A204.1 (cell line): ENCODE measurements at regions not wholly inside any gene's neighbourhood (a gene's known extent, or its start where the extent isn't known, plus 50 kb on each side); places are given as distances from the start of the nearest gene placed in this dataset.

Experiments
- FAIRE-seq: peaks from 2 replicates; lab custom pipeline; 2012; peaks lifted over from hg19 to GRCh38; lab: Jason Lieb, UNC

DNA sequence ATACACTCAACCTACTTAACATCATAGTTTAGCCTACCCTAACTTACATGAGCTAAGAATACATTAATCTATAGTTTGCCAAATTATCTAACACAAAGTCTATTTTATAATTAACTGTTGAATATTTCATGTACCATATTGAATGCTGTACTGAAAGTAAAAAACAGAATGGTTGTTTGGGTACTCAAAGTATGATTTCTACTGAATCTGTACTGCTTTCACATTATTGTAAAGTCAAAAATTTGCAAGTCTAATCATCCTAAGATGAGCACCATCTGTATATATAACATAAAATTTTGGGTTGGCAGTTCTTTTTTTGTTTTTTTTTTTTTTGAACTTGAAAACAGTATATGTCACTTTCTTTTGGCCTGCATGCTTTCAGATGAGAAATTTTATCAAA is 1212.6 kb downstream of the SLITRK5 start:
- FAIRE-seq = no peak

DNA sequence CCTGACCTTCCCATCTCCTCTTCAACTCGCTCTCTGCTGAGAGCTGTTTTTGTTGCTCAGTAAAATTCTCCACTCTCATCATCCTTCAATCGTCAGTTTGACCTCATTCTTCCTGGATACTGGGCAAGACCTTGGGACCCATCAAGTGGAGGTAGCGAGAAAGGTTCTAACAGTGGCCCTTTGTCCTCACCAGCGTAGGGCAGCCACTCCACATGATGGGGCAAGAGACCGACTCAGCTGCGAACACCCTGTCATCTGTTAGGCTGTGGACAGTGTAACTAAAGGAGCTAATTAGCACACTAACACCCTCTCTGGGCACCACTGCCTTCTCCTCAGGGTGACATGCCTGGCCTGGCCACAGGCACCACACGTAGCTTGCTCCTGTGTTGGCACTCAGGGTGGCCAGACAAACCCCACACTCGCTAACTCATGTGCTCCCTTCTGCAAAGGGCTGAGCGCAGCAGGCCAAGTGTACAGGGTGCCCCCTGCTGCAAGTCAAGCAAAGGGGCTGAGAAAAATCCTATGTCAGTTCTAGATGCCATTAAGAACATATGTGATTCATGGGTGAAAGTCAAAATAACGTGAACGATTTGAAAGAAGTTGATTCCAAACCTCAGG is 1216.0 kb downstream of the SLITRK5 start:
- FAIRE-seq = no peak

GRCh38 chr13:88895261-88895941 is 1224.2 kb downstream of the SLITRK5 start:
- FAIRE-seq = no peak

DNA sequence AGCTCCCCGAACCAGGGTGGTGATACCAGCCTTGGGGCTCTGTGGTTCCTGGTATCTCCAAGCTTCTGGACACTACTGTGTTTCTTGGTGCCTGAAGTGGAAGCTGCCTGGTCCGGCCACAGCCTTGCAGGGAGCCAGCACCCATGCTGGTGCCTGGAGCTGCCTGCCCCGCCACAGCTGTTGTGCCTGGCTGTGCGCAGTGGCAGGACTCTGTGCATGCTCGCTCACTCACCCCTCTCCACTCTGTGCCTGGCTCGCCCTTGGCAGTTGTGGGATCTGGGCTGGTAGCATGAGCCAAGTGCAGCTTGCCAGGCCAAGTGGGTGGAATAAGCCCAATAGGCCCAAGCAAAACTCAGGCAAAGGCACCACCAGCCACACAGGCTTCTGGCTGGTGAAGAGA is 1225.3 kb downstream of the SLITRK5 start:
- FAIRE-seq = no peak

DNA sequence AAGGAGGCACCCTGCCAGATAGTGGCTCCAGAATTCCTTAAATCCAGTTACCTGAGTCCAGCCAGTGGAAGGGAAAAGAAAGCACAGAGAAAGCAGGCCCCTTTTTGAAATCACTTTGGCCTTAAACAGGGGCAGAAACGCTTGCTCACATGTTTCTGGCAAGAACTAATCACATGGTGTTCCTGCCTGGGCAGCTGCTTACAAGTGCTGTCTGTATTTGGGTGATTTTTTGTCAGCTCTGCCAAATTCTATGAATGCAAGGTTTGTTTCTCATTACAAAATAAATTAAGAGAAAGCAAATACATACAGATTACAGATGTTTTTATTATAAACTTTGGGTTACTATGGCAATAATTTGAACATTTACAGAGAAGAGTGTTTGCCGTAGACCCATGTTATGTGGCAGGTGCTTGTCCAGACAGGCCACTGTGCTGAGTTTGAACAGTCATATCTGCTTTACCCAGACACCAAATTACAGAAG is 1237.8 kb downstream of the SLITRK5 start:
- no peak for FAIRE-seq

GRCh38 chr13:88919970-88920628 is 1248.9 kb downstream of the SLITRK5 start:
- FAIRE-seq = no peak

- FAIRE-seq = no peak
Observed at GRCh38 chr13:88925954-88926353, 1254.8 kb downstream of the SLITRK5 start.

- no peak for FAIRE-seq
Observed at GRCh38 chr13:88926890-88927502, 1255.8 kb downstream of the SLITRK5 start.

DNA sequence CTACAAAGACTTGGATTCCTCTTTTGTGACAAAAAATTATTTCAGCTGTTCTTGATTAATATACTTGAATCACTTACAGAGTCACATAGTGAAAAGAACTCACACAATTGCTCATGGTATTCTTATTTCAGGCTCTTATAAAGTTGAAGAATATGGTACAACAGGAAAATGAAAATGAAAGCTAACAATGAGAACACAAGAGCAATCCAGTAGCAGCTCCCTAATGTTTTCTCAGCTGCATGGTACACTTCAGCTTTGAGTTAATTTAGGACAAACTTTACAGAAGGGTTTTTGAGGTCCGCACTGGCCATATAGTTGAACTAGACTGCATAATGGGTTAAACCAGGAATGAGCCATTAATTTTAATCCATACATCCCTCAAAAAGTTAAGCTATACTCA is 1261.8 kb downstream of the SLITRK5 start:
- FAIRE-seq = no peak

GRCh38 chr13:88937384-88937783 is 1266.2 kb downstream of the SLITRK5 start:
- no peak for FAIRE-seq

- FAIRE-seq = no peak
Observed at GRCh38 chr13:88945793-88946192, 1274.6 kb downstream of the SLITRK5 start.

DNA sequence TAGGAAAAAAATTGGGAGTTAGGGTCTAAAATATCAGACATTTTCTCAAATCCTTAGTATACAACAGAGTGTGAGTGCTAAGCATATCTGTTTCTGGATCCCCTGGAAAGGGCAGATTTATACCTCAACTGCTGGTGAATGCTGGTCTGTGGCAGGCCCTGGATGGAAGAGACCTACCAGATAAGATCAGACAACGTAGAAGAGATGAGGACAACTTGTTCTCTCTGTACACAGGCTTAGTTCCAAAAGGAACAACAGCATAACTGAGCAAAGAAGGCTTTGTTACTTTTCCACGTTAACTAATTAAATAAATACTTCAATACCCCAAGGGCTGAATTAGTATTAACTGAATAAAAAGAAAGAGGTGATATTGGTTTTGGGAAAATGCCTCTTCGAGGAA is 1277.3 kb downstream of the SLITRK5 start:
- FAIRE-seq = no peak

- no peak for FAIRE-seq
Observed at GRCh38 chr13:88958821-88959220, 1287.7 kb downstream of the SLITRK5 start.

DNA sequence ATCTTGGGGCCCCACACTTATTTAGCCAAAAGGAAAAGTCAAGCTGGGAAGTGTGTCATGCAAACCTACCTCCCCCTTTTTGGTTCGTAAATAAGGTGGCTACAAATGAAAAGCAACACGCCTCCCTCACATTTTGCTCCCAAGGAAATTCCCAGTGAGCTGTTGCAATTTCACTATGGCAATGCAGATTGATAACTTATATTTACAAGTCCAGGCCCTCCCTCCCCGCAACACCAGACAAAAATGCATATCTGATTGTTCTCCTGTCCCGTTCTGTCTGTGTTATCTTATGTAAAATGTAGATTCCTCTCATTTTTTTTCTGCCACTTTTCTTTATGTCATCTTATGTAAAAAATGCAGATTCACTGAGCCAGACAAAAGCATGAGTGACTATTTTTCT is 1305.3 kb downstream of the SLITRK5 start:
- no peak for FAIRE-seq

GRCh38 chr13:88978607-88979006 is 1307.4 kb downstream of the SLITRK5 start:
- no peak for FAIRE-seq

GRCh38 chr13:88979465-88980175 is 1308.4 kb downstream of the SLITRK5 start:
- FAIRE-seq = no peak

DNA sequence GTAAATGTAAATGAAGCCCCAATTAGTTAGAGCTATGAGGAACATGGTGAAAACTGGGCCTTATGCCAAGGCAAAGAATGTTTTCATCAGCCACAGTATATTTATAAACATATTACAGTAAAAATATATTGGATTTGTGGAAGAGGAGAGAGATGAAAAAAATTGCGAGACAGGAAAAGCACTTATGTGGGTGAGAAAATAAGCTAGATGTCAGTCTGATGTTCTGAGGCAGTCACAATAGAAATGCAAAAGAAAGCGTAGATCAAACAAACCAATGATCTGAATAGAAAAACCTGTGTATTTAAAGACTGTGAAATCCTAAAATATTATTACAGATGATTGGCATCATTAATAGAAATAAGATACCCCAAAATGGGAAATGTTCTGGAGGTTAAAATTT is 1332.5 kb downstream of the SLITRK5 start:
- no peak for FAIRE-seq

- FAIRE-seq = no peak
Observed at GRCh38 chr13:89011615-89012014, 1340.4 kb downstream of the SLITRK5 start.

- no peak for FAIRE-seq
Observed at GRCh38 chr13:89027694-89028306, 1356.6 kb downstream of the SLITRK5 start.

DNA sequence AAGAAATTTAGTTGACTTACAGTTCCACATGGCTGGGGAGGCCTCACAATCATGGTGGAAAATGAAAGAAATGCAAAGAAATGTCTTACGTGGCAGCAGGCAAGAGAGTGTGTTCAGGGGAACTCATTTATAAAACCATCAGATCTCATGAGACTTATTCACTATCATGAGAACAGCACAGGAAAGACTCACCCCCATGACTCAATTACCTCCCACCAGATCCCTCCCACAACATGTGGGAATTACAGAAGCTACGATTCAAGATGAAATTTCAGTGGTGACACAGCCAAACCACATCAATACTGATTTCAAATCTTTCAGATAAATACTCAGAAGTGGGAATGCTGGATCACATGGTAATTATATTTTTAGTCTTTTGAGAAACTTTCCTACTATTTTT is 1357.9 kb downstream of the SLITRK5 start:
- FAIRE-seq = no peak

DNA sequence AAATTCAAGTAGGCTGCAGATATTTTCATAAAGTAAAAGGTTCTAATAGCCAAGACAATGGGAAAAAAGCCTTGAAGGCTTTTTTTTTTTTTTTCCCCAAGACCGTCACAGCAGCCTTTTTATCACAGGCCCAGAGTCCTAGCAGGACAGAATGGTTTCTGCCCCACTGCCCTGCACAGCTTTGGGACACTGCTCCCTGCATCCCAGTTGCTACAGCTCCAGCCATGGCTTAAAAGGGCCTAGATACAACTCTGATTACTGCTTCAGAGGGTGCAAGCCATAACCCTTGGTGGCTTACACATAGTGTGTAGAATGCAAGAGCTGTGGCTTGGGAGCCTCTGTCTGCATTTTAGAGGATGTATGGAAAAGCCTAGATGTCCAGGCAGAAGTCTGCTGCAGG is 1362.8 kb downstream of the SLITRK5 start:
- FAIRE-seq = no peak

DNA sequence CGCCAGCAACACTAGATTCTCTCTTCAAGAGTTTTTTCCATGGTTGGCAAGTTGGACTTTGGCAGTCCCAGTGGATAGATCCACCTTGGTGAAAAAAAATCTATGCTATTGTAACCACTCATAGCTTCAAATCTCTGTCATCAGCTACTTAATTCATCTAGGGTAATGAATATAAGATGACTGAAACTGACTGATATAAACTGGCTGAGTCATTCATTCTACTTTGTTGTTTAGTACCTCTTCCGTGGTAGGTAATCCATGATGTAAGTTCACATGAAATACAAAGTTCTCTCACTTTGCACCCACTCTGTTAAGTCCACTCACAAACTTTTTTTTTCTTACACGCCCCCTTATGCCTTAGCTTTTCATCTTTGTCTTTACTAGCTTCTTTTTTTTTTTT is 1381.5 kb downstream of the SLITRK5 start:
- no peak for FAIRE-seq
